IMR-90 (cell line): ENCODE measurements at regions not wholly inside any gene's neighbourhood (a gene's known extent, or its start where the extent isn't known, plus 50 kb on each side); places are given as distances from the start of the nearest gene placed in this dataset.

Experiments
- ATAC-seq: fragments of 200-7000 bp; cut with Tn5 transposase; 2 replicates; pipeline ENCODE4 v1.9.1; 2020; ENCODE audit warnings: low read depth, mild to moderate bottlenecking, moderate library complexity
- BruUV-seq: library from RNA; stranded (reverse); fragments of 400-500 nt; replicated peaks from 2 replicates; lab custom pipeline; 2021; lab: Mats Ljungman, UMichigan
- CTCF ChIA-PET: fragments of 300-600 bp; formaldehyde crosslinking; extraction: SDS; loops from one replicate; lab custom pipeline; 2021; ENCODE audit warnings: antibody characterized with exemption; lab: Yijun Ruan, JAX
- POLR2A ChIA-PET: fragments of 300-600 bp; sonication (Branson Sonifier 250); formaldehyde crosslinking; loops from one replicate; lab custom pipeline; 2022; ENCODE audit warnings: antibody characterized with exemption; ENCODE audit not compliant: unreplicated experiment; lab: Charles Lee
- DNase-seq: peaks from one replicate; pipeline ENCODE4 v3.0.0; 2013
- H2AFZ ChIP-seq: replicated peaks from 2 replicates; pipeline ENCODE3; 2013; ENCODE audit warnings: low read length, mild to moderate bottlenecking; ENCODE audit not compliant: poor library complexity
- H2AK5ac ChIP-seq: 2 replicates; pipeline ENCODE4 v1.6.1; 2013; ENCODE audit warnings: low read depth, low read length, inconsistent platforms
- H2AK9ac ChIP-seq: replicated peaks from 2 replicates; pipeline ENCODE3; 2013; ENCODE audit warnings: mild to moderate bottlenecking, low read depth, low read length, moderate library complexity; ENCODE audit not compliant: poor library complexity
- H2BK120ac ChIP-seq: 2 replicates; pipeline ENCODE4 v1.6.1; 2013; ENCODE audit warnings: low read depth, low read length, inconsistent platforms
- H2BK15ac ChIP-seq: 3 replicates; pipeline ENCODE4 v1.6.1; 2013; ENCODE audit warnings: low read depth, low read length, inconsistent platforms
- H2BK20ac ChIP-seq: 2 replicates; pipeline ENCODE4 v1.6.1; 2013; ENCODE audit warnings: low read depth, mild to moderate bottlenecking, inconsistent platforms, low read length, moderate library complexity
- H2BK5ac ChIP-seq: 2 replicates; pipeline ENCODE4 v1.6.1; 2013; ENCODE audit warnings: mild to moderate bottlenecking, low read depth, low read length, inconsistent platforms; ENCODE audit not compliant: poor library complexity, severe bottlenecking
- H3K14ac ChIP-seq: replicated peaks from 2 replicates; pipeline ENCODE4 v1.6.1; 2013; ENCODE audit warnings: low read depth, low read length, inconsistent platforms
- H3K18ac ChIP-seq: 2 replicates; pipeline ENCODE4 v1.6.1; 2013; ENCODE audit warnings: low read depth, low read length, control low read depth
- H3K23ac ChIP-seq: 2 replicates; pipeline ENCODE4 v1.6.1; 2013; ENCODE audit warnings: low read depth, low read length, inconsistent platforms
- H3K27ac ChIP-seq: 2 replicates; pipeline ENCODE4 v1.5.1; 2013; ENCODE audit warnings: mild to moderate bottlenecking, control low read depth, low read length; ENCODE audit not compliant: insufficient read depth
- H3K27me3 ChIP-seq: 2 replicates; pipeline ENCODE4 v1.6.1; 2013; ENCODE audit warnings: low read length; ENCODE audit not compliant: control insufficient read depth, insufficient read depth
- H3K36me3 ChIP-seq: 2 replicates; pipeline ENCODE4 v1.6.1; 2013; ENCODE audit warnings: low read length, mixed read lengths; ENCODE audit not compliant: control insufficient read depth, insufficient read depth
- H3K4ac ChIP-seq: 2 replicates; pipeline ENCODE4 v1.6.1; 2013; ENCODE audit warnings: low read depth, low read length, inconsistent platforms
- H3K4me1 ChIP-seq: 2 replicates; pipeline ENCODE4 v1.6.1; 2013; ENCODE audit warnings: low read length, mixed read lengths; ENCODE audit not compliant: control insufficient read depth, insufficient read depth
- H3K4me2 ChIP-seq: 2 replicates; pipeline ENCODE4 v1.6.1; 2013; ENCODE audit warnings: low read depth, mild to moderate bottlenecking, control low read depth, low read length, moderate library complexity
- H3K4me3 ChIP-seq: 2 replicates; pipeline ENCODE4 v1.5.1; 2013; ENCODE audit warnings: low read depth, mild to moderate bottlenecking, control low read depth, low read length, moderate library complexity; ENCODE audit not compliant: insufficient read depth
- H3K56ac ChIP-seq: 2 replicates; pipeline ENCODE4 v1.6.1; 2013; ENCODE audit warnings: low read length, inconsistent platforms; ENCODE audit not compliant: insufficient read depth; ENCODE audit errors: extremely low read depth
- H3K79me1 ChIP-seq, 2 experiments: 2 replicates each; pipeline ENCODE4 v1.6.1; 2013; ENCODE audit warnings: low read length in 2 of 2, inconsistent platforms in 1 of 2, low read depth in 1 of 2
- H3K9ac ChIP-seq: 2 replicates; pipeline ENCODE4 v1.6.1; 2013; ENCODE audit warnings: low read depth, low read length, control low read depth
- H3K9me1 ChIP-seq: 2 replicates; pipeline ENCODE4 v1.6.1; 2013; ENCODE audit warnings: low read length, inconsistent platforms; ENCODE audit not compliant: insufficient read depth
- H3K9me3 ChIP-seq: 2 replicates; pipeline ENCODE4 v1.6.1; 2013; ENCODE audit warnings: low read length; ENCODE audit not compliant: control insufficient read depth, insufficient read depth
- H4K20me1 ChIP-seq: 2 replicates; pipeline ENCODE4 v1.6.1; 2013; ENCODE audit warnings: low read length, inconsistent platforms; ENCODE audit not compliant: insufficient read depth
- H4K5ac ChIP-seq: 2 replicates; pipeline ENCODE4 v1.6.1; 2013; ENCODE audit warnings: mild to moderate bottlenecking, low read depth, low read length, control low read depth
- H4K8ac ChIP-seq, 2 experiments: 2 replicates each; pipeline ENCODE4 v1.6.1; 2013; ENCODE audit warnings: low read depth in 2 of 2, low read length in 2 of 2, control low read depth in 1 of 2, inconsistent platforms in 1 of 2
- H4K91ac ChIP-seq: 2 replicates; pipeline ENCODE4 v1.6.1; 2013; ENCODE audit warnings: low read depth, low read length, inconsistent platforms; ENCODE audit not compliant: insufficient read depth
- BHLHE40 ChIP-seq: fragments of 150-350 bp; IDR thresholded peaks from 2 replicates; pipeline ENCODE4 v1.6.1; 2016; ENCODE audit warnings: mild to moderate bottlenecking, low read depth, low read length
- CEBPB ChIP-seq: IDR thresholded peaks from 2 replicates; pipeline ENCODE4 v1.6.1; 2012; ENCODE audit warnings: low read depth, low read length, improper control_type of control experiment
- CHD1 ChIP-seq: IDR thresholded peaks from 2 replicates; pipeline ENCODE4 v1.6.1; 2012; ENCODE audit warnings: low read depth, low read length, improper control_type of control experiment
- MAFK ChIP-seq: IDR thresholded peaks from 2 replicates; pipeline ENCODE4 v1.6.1; 2012; ENCODE audit warnings: low read depth, low read length, improper control_type of control experiment
- MAZ ChIP-seq: IDR thresholded peaks from 2 replicates; pipeline ENCODE4 v1.6.1; 2012; ENCODE audit warnings: low read depth, mild to moderate bottlenecking, low read length, improper control_type of control experiment, moderate library complexity, borderline replicate concordance
- MXI1 ChIP-seq: IDR thresholded peaks from 2 replicates; pipeline ENCODE4 v1.6.1; 2012; ENCODE audit warnings: low read depth, mild to moderate bottlenecking, low read length, moderate library complexity, borderline replicate concordance
- RCOR1 ChIP-seq: IDR thresholded peaks from 2 replicates; pipeline ENCODE4 v1.6.1; 2012; ENCODE audit warnings: mild to moderate bottlenecking, low read length, improper control_type of control experiment; ENCODE audit not compliant: insufficient replicate concordance
- RFX5 ChIP-seq: IDR thresholded peaks from 2 replicates; pipeline ENCODE4 v1.8.0; 2012; ENCODE audit warnings: low read depth, mild to moderate bottlenecking, low read length, moderate library complexity
- SMC3 ChIP-seq: fragments of 150-350 bp; IDR thresholded peaks from 2 replicates; pipeline ENCODE4 v1.6.1; 2016; ENCODE audit warnings: low read depth, mild to moderate bottlenecking, antibody characterized with exemption, low read length, moderate library complexity
- dilution Hi-C: fragments of 300-500 bp; cut with HindIII; formaldehyde crosslinking; loops from one replicate; pipeline ENCODE4 v1.14.3; 2018; ENCODE audit warnings: low sequenced_read_pairs; ENCODE audit not compliant: unreplicated experiment
- in situ Hi-C: fragments of 300-500 bp; cut with MboI; formaldehyde crosslinking; loops from 3 replicates; pipeline ENCODE4 v1.14.3; 2019; ENCODE audit warnings: low sequenced_read_pairs, inconsistent platforms, mixed read lengths
- intact Hi-C: fragments of 100-400 bp; cut with micrococcal nuclease; formaldehyde crosslinking; loops from 2 replicates; pipeline ENCODE4 v1.10.0; 2022
- TF ChIP-seq, protein P1 (sequence below): fragments of 150-350 bp; IDR thresholded peaks from 2 replicates; pipeline ENCODE4 v1.6.1; 2017; ENCODE audit warnings: mild to moderate bottlenecking, antibody characterized with exemption, low read length, low read depth
- TF ChIP-seq, protein P2 (sequence below): conservative IDR thresholded peaks from 2 replicates; pipeline ENCODE4 v1.5.1; 2012; ENCODE audit warnings: mild to moderate bottlenecking, low read depth, low read length, improper control_type of control experiment
- TF ChIP-seq, protein P3 (sequence below): fragments of 150-350 bp; IDR thresholded peaks from 2 replicates; pipeline ENCODE4 v1.6.1; 2016; ENCODE audit warnings: low read depth, mild to moderate bottlenecking, low read length, moderate library complexity, borderline replicate concordance

DNA sequence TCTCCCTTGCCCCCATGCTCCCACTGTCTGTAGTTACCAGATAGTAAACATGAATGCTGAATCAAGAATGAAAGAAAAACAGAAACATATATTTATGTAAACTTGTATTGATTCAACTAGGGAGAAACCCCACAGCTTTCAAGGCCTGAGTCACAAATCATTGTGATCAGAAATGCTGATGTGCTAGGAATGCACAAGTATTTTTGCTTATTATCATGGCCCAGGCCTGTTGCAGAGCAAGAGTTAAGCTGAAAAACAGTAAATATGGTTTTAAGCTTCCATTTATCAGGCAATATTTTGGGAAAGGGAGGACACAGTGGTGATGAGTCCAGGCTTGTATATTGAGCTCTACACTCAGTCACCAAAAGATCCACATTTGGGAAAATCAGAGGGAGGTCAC, 669.6 kb downstream of the DIAPH3 start:
- H4K5ac ChIP-seq, result no peak overlapping the region
- no peak overlapping the region for H3K4me2 ChIP-seq
- H2BK15ac ChIP-seq, result no peak overlapping the region
- H4K8ac ChIP-seq, result 0 out of 4 replicates have a peak overlapping the region, but pooled peaks of 1 of the 2 experiments have one; percentile 38
- no peaks in the 10 kb centered on the region for H3K36me3 ChIP-seq
- H3K9ac ChIP-seq, result no peak overlapping the region
- dilution Hi-C loops (no loop called here), in situ Hi-C loops (no loop called here), intact Hi-C loops (no loop called here)
- H3K4me1 ChIP-seq, result no peaks in the 10 kb centered on the region; the same call in 1 of the 2 replicates
- no peak overlapping the region for H3K18ac ChIP-seq
- no peak overlapping the region for H2BK20ac ChIP-seq
- no peak overlapping the region for H2AFZ ChIP-seq
- no peak overlapping the region for H3K27ac ChIP-seq
- TF ChIP-seq MAZ (no peak), BHLHE40 (no peak), SMC3 (no peak), CHD1 (no peak), CEBPB (no peak), MAFK (no peak), RCOR1 (no peak), RFX5 (no peak), MXI1 (no peak)
- TF ChIP-seq, protein P1, sequence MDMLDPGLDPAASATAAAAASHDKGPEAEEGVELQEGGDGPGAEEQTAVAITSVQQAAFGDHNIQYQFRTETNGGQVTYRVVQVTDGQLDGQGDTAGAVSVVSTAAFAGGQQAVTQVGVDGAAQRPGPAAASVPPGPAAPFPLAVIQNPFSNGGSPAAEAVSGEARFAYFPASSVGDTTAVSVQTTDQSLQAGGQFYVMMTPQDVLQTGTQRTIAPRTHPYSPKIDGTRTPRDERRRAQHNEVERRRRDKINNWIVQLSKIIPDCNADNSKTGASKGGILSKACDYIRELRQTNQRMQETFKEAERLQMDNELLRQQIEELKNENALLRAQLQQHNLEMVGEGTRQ, result no peak
- TF ChIP-seq, protein P2, sequence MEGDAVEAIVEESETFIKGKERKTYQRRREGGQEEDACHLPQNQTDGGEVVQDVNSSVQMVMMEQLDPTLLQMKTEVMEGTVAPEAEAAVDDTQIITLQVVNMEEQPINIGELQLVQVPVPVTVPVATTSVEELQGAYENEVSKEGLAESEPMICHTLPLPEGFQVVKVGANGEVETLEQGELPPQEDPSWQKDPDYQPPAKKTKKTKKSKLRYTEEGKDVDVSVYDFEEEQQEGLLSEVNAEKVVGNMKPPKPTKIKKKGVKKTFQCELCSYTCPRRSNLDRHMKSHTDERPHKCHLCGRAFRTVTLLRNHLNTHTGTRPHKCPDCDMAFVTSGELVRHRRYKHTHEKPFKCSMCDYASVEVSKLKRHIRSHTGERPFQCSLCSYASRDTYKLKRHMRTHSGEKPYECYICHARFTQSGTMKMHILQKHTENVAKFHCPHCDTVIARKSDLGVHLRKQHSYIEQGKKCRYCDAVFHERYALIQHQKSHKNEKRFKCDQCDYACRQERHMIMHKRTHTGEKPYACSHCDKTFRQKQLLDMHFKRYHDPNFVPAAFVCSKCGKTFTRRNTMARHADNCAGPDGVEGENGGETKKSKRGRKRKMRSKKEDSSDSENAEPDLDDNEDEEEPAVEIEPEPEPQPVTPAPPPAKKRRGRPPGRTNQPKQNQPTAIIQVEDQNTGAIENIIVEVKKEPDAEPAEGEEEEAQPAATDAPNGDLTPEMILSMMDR, result no peak
- TF ChIP-seq, protein P3, sequence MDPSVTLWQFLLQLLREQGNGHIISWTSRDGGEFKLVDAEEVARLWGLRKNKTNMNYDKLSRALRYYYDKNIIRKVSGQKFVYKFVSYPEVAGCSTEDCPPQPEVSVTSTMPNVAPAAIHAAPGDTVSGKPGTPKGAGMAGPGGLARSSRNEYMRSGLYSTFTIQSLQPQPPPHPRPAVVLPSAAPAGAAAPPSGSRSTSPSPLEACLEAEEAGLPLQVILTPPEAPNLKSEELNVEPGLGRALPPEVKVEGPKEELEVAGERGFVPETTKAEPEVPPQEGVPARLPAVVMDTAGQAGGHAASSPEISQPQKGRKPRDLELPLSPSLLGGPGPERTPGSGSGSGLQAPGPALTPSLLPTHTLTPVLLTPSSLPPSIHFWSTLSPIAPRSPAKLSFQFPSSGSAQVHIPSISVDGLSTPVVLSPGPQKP, result no peak
- H3K14ac ChIP-seq, result no peak overlapping the region
- ATAC-seq, result peak; percentile 15
- peak overlapping the region; percentile 1 for H2BK5ac ChIP-seq
- H2BK120ac ChIP-seq, result no peak overlapping the region
- ChIA-PET CTCF (no interaction called here), POLR2A (no interaction called here)
- H3K56ac ChIP-seq, result no peak overlapping the region
- peaks cover 8% of the 10 kb centered on the region for H3K27me3 ChIP-seq
- H3K4ac ChIP-seq, result no peak overlapping the region
- H3K4me3 ChIP-seq, result no peak overlapping the region
- H2AK9ac ChIP-seq, result no peak overlapping the region
- no peaks in the 10 kb centered on the region for H3K79me1 ChIP-seq
- H2AK5ac ChIP-seq, result no peak overlapping the region
- no peaks in the 10 kb centered on the region for H4K20me1 ChIP-seq
- no peak overlapping the region for H3K23ac ChIP-seq
- H3K9me1 ChIP-seq, result no peaks in the 10 kb centered on the region
- no peak overlapping the region for H4K91ac ChIP-seq
- no TSS peak for BruUV-seq
- H3K9me3 ChIP-seq, result no peaks in the 10 kb centered on the region
- no peak for DNase-seq
